Left lung (tissue), 4 donors: ENCODE measurements at regions not wholly inside any gene's neighbourhood (a gene's known extent, or its start where the extent isn't known, plus 50 kb on each side); places are given as distances from the start of the nearest gene placed in this dataset.
A peak's percentile ranks its signal among the peaks of the same experiment; 100 is the strongest.

Experiments
- ATAC-seq: fragments of 200-7000 bp; cut with Tn5 transposase; one replicate; pipeline ENCODE4 v1.9.1; 2020; ENCODE audit warnings: moderate library complexity
- DNase-seq, 4 donors: peaks; one replicate each; pipeline ENCODE4 v3.0.0-alpha.2; 2013 to 2020
- H3K27ac ChIP-seq, 2 donors: fragments of 200-600 bp; sonication (generic) in 1 of 2; one replicate each; pipeline versions ENCODE4 v1.5.0 to v1.8.0; 2020 to 2021
- H3K27me3 ChIP-seq, 2 donors: fragments of 200-600 bp; sonication (generic) in 1 of 2; one replicate each; pipeline versions ENCODE4 v1.5.0 to v1.8.0; 2020 to 2021
- H3K36me3 ChIP-seq, 2 donors: fragments of 200-600 bp; sonication (generic) in 1 of 2; one replicate each; pipeline versions ENCODE4 v1.5.0 to v1.8.0; 2020 to 2021
- H3K4me1 ChIP-seq, 2 donors: fragments of 200-600 bp; one replicate each; pipeline ENCODE4 v1.8.0; 2021
- H3K4me3 ChIP-seq, 2 donors: fragments of 200-600 bp; sonication (generic) in 1 of 2; one replicate each; pipeline versions ENCODE4 v1.5.0 to v1.8.0; 2020 to 2021; ENCODE audit warnings: mild to moderate bottlenecking in 1 of 2
- H3K9me3 ChIP-seq, 2 donors: fragments of 200-600 bp; sonication (generic) in 1 of 2; one replicate each; pipeline versions ENCODE4 v1.5.0 to v1.8.0; 2020 to 2021
- CTCF ChIP-seq, 2 donors: fragments of 200-600 bp; sonication (generic) in 1 of 2; IDR thresholded peaks; one replicate each; pipeline versions ENCODE4 v1.5.0 to v1.8.0; 2021; ENCODE audit warnings: antibody characterized with exemption in 2 of 2
- intact Hi-C, 2 donors: fragments of 100-400 bp; cut with DNase I; formaldehyde crosslinking; loops; one replicate each; pipeline versions ENCODE4 v1.11.2 to v1.14.2; 2022
- donor health status: DM: no; HTN: yes; CAD: no.
- donor health status: DM: no; HTN: no; CAD: no.

DNA sequence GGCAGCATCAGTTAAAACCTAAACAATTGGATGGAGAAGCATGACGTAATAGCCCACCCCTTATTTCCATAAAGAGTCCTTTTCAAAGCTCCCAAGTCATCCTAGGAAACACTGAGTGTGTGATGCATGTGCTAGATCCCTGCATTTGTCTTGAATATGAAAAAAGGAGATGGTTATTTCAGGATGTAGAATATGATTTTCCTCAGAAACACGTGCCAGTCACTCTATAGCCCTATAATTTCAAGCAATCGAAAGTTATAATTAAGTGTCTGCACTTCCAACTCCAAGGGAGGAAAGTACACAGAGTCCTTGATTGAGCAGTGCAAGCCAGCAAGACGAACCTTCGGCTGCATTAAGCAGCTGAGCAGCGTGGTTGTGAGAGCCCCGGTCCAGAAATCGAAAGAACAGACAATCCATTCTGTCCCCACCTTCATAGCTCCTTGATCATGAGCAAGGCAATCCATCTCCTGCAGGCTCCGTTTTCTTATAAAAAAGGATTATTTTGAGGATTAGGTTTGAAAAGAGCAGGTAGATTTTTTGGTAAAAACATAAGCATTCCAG is 287.7 kb downstream of the FBXO15 start:
- no peaks in the 10 kb centered on the region for H3K36me3 ChIP-seq
- no peaks in the 10 kb centered on the region for H3K9me3 ChIP-seq
- no peak for TF ChIP-seq CTCF (IDR thresholded peaks at IDR 0.05)
- no peaks in the 10 kb centered on the region for H3K27me3 ChIP-seq
- no peaks in the 10 kb centered on the region for H3K4me1 ChIP-seq
- intact Hi-C loops: no loop called here
- DNase-seq (no peak), ATAC-seq (no peak)
- H3K4me3 ChIP-seq: no peak overlapping the region
- H3K27ac ChIP-seq: no peak overlapping the region

GRCh38 chr18:73852789-73853549 is 294.7 kb downstream of the FBXO15 start:
- DNase-seq (no peak), ATAC-seq (no peak)
- Histone ChIP-seq H3K27me3 (no peaks in the 10 kb centered on the region), H3K4me3 (no peak overlapping the region), H3K27ac (no peak overlapping the region), H3K9me3 (no peaks in the 10 kb centered on the region), H3K36me3 (no peaks in the 10 kb centered on the region), H3K4me1 (no peaks in the 10 kb centered on the region)
- no peak for TF ChIP-seq CTCF (IDR thresholded peaks at IDR 0.05)
- intact Hi-C loops: no loop called here

DNA sequence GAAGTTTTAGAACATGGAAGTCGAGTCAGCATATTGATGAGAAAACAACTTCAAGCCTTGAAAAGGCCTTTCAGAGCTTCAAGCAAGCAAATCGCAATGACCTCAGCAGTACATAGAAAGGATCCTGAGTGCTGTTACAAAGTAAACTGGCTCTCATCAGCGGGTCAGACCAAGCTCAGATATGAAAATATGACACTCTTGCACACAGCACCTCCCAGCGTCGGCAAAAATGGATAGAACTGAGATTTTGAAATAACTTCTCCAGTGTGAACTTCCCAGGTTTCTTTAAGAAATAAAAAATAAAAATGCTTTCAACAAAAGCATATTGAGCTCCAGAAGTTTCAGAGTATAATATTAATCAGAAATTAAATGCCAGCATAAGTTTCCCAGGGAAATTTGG is 296.9 kb downstream of the FBXO15 start:
- intact Hi-C loops: no loop called here
- DNase-seq (no peak), ATAC-seq (no peak)
- TF ChIP-seq CTCF (IDR thresholded peaks at IDR 0.05): no peak
- Histone ChIP-seq H3K27ac (no peak overlapping the region), H3K36me3 (no peaks in the 10 kb centered on the region), H3K4me1 (no peaks in the 10 kb centered on the region), H3K27me3 (no peaks in the 10 kb centered on the region), H3K9me3 (no peaks in the 10 kb centered on the region), H3K4me3 (no peak overlapping the region)

- Histone ChIP-seq H3K4me1 (no peaks in the 10 kb centered on the region), H3K36me3 (no peaks in the 10 kb centered on the region), H3K4me3 (no peak overlapping the region), H3K27me3 (peaks cover 0 to 8% of the 10 kb centered on the region in 2 donors), H3K9me3 (no peaks in the 10 kb centered on the region), H3K27ac (no peak overlapping the region)
- ATAC-seq (peak; percentile 52), DNase-seq (no peak)
- intact Hi-C loops: no loop called here
- no peak for TF ChIP-seq CTCF (IDR thresholded peaks at IDR 0.05)
Observed at GRCh38 chr18:73848656-73849055, 299.0 kb downstream of the FBXO15 start.

- no peaks in the 10 kb centered on the region for H3K36me3 ChIP-seq
- H3K27me3 ChIP-seq: peaks cover 4 to 14% of the 10 kb centered on the region in 2 donors
- no peaks in the 10 kb centered on the region for H3K4me1 ChIP-seq
- intact Hi-C loops: no loop called here
- TF ChIP-seq CTCF (IDR thresholded peaks at IDR 0.05): no peak
- H3K4me3 ChIP-seq: no peak overlapping the region
- DNase-seq (no peak), ATAC-seq (no peak)
- no peak overlapping the region for H3K27ac ChIP-seq
- H3K9me3 ChIP-seq: no peaks in the 10 kb centered on the region
Observed at GRCh38 chr18:73843455-73843854, 304.2 kb downstream of the FBXO15 start.
